OCI-LY3 (cell line): ENCODE measurements at regions not wholly inside any gene's neighbourhood (a gene's known extent, or its start where the extent isn't known, plus 50 kb on each side); places are given as distances from the start of the nearest gene placed in this dataset.

ENCODE experiments used
- H2AFZ ChIP-seq: fragments of 200-600, 300-600 bp; shearing (Covaris generic); 2 replicates; pipeline ENCODE4 v1.6.0; 2014; ENCODE audit warnings: antibody characterized with exemption, low read depth, low read length
- H3K27ac ChIP-seq: fragments of 200-600, 300-600 bp; sonication (generic); 2 replicates; pipeline ENCODE4 v1.5.1; 2014; ENCODE audit warnings: mild to moderate bottlenecking, low read length, moderate library complexity, mixed read lengths
- H3K27me3 ChIP-seq: fragments of 200-600, 300-600 bp; sonication (generic); 2 replicates; pipeline ENCODE4 v1.6.1; 2014; ENCODE audit warnings: low read depth, low read length, mixed read lengths
- H3K36me3 ChIP-seq: fragments of 200-600, 300-600 bp; sonication (generic); replicated peaks from 2 replicates; pipeline ENCODE3; 2014; ENCODE audit warnings: low read depth, low read length, mixed read lengths
- H3K4me1 ChIP-seq: fragments of 300-600, 200-600 bp; sonication (generic); 2 replicates; pipeline ENCODE4 v1.6.1; 2014; ENCODE audit warnings: low read length, mixed read lengths
- H3K4me2 ChIP-seq: fragments of 200-600, 300-600 bp; sonication (generic); 2 replicates; pipeline ENCODE4 v1.6.1; 2014; ENCODE audit warnings: low read length, mixed read lengths
- H3K4me3 ChIP-seq: fragments of 300-600, 200-600 bp; sonication (generic); 2 replicates; pipeline ENCODE4 v1.5.1; 2014; ENCODE audit warnings: antibody characterized with exemption, mild to moderate bottlenecking, low read length, moderate library complexity
- H3K79me2 ChIP-seq: fragments of 300-600, 200-600 bp; shearing (Covaris generic); 2 replicates; pipeline ENCODE4 v1.6.1; 2014; ENCODE audit warnings: mild to moderate bottlenecking, low read length, mixed read lengths
- H3K9ac ChIP-seq: fragments of 300-600, 200-600 bp; shearing (Covaris generic); 2 replicates; pipeline ENCODE4 v1.6.0; 2014; ENCODE audit warnings: mild to moderate bottlenecking, low read length, moderate library complexity
- H3K9me3 ChIP-seq: fragments of 200-600, 300-600 bp; shearing (Covaris generic); 2 replicates; pipeline ENCODE4 v1.6.1; 2014; ENCODE audit warnings: low read length, mixed read lengths; ENCODE audit not compliant: insufficient read depth
- H4K20me1 ChIP-seq: fragments of 200-600, 300-600 bp; sonication (generic); 2 replicates; pipeline ENCODE4 v1.6.1; 2016; ENCODE audit warnings: low read length, mixed read lengths; ENCODE audit not compliant: insufficient read depth
- CTCF ChIP-seq: fragments of 200-600, 300-600 bp; sonication (generic); IDR thresholded peaks from 2 replicates; pipeline ENCODE4 v1.5.1; 2014; ENCODE audit warnings: antibody characterized with exemption, low read length, low read depth
- EZH2phosphoT487 ChIP-seq: fragments of 200-600 bp; shearing (Covaris generic); IDR thresholded peaks from 2 replicates; pipeline ENCODE4 v1.6.1; 2018; ENCODE audit warnings: antibody characterized with exemption, mixed run types, low read depth

GRCh38 chr13:47396915-47397314 lies 500.1 kb upstream of the HTR2A start:
- Histone ChIP-seq H3K27me3 (0 out of 2 replicates have a peak, but pooled peaks cover 5% of the 10 kb centered on the region), H3K9ac (no peak overlapping the region), H3K36me3 (no peaks in the 10 kb centered on the region), H3K4me1 (no peaks in the 10 kb centered on the region), H3K79me2 (no peaks in the 10 kb centered on the region), H3K27ac (no peak overlapping the region), H4K20me1 (no peaks in the 10 kb centered on the region), H3K9me3 (no peaks in the 10 kb centered on the region), H3K4me3 (no peak overlapping the region), H2AFZ (no peak overlapping the region), H3K4me2 (no peak overlapping the region)
- TF ChIP-seq CTCF (no peak), EZH2phosphoT487 (no peak)

GRCh38 chr13:47374741-47375140 lies 477.9 kb upstream of the HTR2A start:
- TF ChIP-seq EZH2phosphoT487, result no peak
- no peak for TF ChIP-seq CTCF
- no peak overlapping the region for H3K9ac ChIP-seq
- H3K4me1 ChIP-seq, result no peaks in the 10 kb centered on the region
- H2AFZ ChIP-seq, result no peak overlapping the region
- H3K27me3 ChIP-seq, result no peaks in the 10 kb centered on the region
- H4K20me1 ChIP-seq, result no peaks in the 10 kb centered on the region
- no peak overlapping the region for H3K27ac ChIP-seq
- 0 out of 2 replicates have a peak, but pooled peaks cover 2% of the 10 kb centered on the region for H3K9me3 ChIP-seq
- no peaks in the 10 kb centered on the region for H3K79me2 ChIP-seq
- no peaks in the 10 kb centered on the region for H3K36me3 ChIP-seq
- H3K4me2 ChIP-seq, result no peak overlapping the region
- no peak overlapping the region for H3K4me3 ChIP-seq

- Histone ChIP-seq H3K27me3 (no peaks in the 10 kb centered on the region), H3K4me2 (no peak overlapping the region), H3K9ac (no peak overlapping the region), H2AFZ (no peak overlapping the region), H4K20me1 (no peaks in the 10 kb centered on the region), H3K36me3 (no peaks in the 10 kb centered on the region), H3K4me1 (no peaks in the 10 kb centered on the region), H3K79me2 (no peaks in the 10 kb centered on the region), H3K27ac (no peak overlapping the region), H3K4me3 (no peak overlapping the region), H3K9me3 (0 out of 2 replicates have a peak, but pooled peaks cover 5% of the 10 kb centered on the region)
- TF ChIP-seq EZH2phosphoT487 (no peak), CTCF (no peak)
Observed at GRCh38 chr13:47372751-47373150, 475.9 kb upstream of the HTR2A start.

GRCh38 chr13:47351798-47352197 lies 454.9 kb upstream of the HTR2A start:
- Histone ChIP-seq H3K4me3 (no peak overlapping the region), H3K9me3 (no peaks in the 10 kb centered on the region), H3K36me3 (no peaks in the 10 kb centered on the region), H3K4me1 (no peaks in the 10 kb centered on the region), H3K27ac (no peak overlapping the region), H2AFZ (no peak overlapping the region), H4K20me1 (no peaks in the 10 kb centered on the region), H3K9ac (no peak overlapping the region), H3K27me3 (no peaks in the 10 kb centered on the region), H3K4me2 (no peak overlapping the region), H3K79me2 (no peaks in the 10 kb centered on the region)
- TF ChIP-seq CTCF (no peak), EZH2phosphoT487 (no peak)
